IMR-90 (cell line): ENCODE measurements at regions not wholly inside any gene's neighbourhood (a gene's known extent, or its start where the extent isn't known, plus 50 kb on each side); places are given as distances from the start of the nearest gene placed in this dataset.

Experiments
- CHD1 ChIP-seq: IDR thresholded peaks from 2 replicates; pipeline ENCODE4 v1.6.1; 2012; ENCODE audit warnings: low read depth, low read length, improper control_type of control experiment
- CTCF ChIP-seq: conservative IDR thresholded peaks from 2 replicates; pipeline ENCODE4 v1.5.1; 2012; ENCODE audit warnings: mild to moderate bottlenecking, low read depth, low read length, improper control_type of control experiment
- POLR2A ChIP-seq: IDR thresholded peaks from 2 replicates; pipeline ENCODE4 v1.6.1; 2012; ENCODE audit warnings: mild to moderate bottlenecking, low read depth, low read length
- RAD21 ChIP-seq: IDR thresholded peaks from 2 replicates; pipeline ENCODE4 v1.6.1; 2012; ENCODE audit warnings: low read length, improper control_type of control experiment
- RCOR1 ChIP-seq: IDR thresholded peaks from 2 replicates; pipeline ENCODE4 v1.6.1; 2012; ENCODE audit warnings: mild to moderate bottlenecking, low read length, improper control_type of control experiment; ENCODE audit not compliant: insufficient replicate concordance
- RFX5 ChIP-seq: IDR thresholded peaks from 2 replicates; pipeline ENCODE4 v1.8.0; 2012; ENCODE audit warnings: low read depth, mild to moderate bottlenecking, low read length, moderate library complexity
- USF2 ChIP-seq: fragments of 150-350 bp; IDR thresholded peaks from 2 replicates; pipeline ENCODE4 v1.6.1; 2017; ENCODE audit warnings: mild to moderate bottlenecking, antibody characterized with exemption, low read length, low read depth

- TF ChIP-seq CTCF (no peak), CHD1 (no peak), USF2 (no peak), RAD21 (no peak), RCOR1 (no peak), POLR2A (no peak), RFX5 (no peak)
Measured at GRCh38 chr15:39461536-39462130, 119.2 kb upstream of the THBS1 start.
